ENCODE measurements at regions not wholly inside any gene's neighbourhood (a gene's known extent, or its start where the extent isn't known, plus 50 kb on each side); places are given as distances from the start of the nearest gene placed in this dataset.

- Mint-ChIP-seq H3K4me1 (ENCODE audit: low read depth, unreplicated experiment) (no peaks in the 10 kb centered on the region), H3K36me3 (ENCODE audit: unreplicated experiment) (no peaks in the 10 kb centered on the region), H3K9me3 (ENCODE audit: unreplicated experiment) (no peaks in the 10 kb centered on the region), H3K4me3 (ENCODE audit: unreplicated experiment) (no peak overlapping the region), H3K27ac (ENCODE audit: unreplicated experiment) (no peak overlapping the region), H3K27me3 (ENCODE audit: unreplicated experiment) (no peaks in the 10 kb centered on the region)
- no peak for DNase-seq
- TF ChIP-seq, protein P1, sequence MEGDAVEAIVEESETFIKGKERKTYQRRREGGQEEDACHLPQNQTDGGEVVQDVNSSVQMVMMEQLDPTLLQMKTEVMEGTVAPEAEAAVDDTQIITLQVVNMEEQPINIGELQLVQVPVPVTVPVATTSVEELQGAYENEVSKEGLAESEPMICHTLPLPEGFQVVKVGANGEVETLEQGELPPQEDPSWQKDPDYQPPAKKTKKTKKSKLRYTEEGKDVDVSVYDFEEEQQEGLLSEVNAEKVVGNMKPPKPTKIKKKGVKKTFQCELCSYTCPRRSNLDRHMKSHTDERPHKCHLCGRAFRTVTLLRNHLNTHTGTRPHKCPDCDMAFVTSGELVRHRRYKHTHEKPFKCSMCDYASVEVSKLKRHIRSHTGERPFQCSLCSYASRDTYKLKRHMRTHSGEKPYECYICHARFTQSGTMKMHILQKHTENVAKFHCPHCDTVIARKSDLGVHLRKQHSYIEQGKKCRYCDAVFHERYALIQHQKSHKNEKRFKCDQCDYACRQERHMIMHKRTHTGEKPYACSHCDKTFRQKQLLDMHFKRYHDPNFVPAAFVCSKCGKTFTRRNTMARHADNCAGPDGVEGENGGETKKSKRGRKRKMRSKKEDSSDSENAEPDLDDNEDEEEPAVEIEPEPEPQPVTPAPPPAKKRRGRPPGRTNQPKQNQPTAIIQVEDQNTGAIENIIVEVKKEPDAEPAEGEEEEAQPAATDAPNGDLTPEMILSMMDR (IDR thresholded peaks at IDR 0.05; ENCODE audit: partially characterized antibody, unreplicated experiment) = no peak
Observed at GRCh38 chr1:221816899-221817298, 75.0 kb upstream of the DUSP10 start.

DNA sequence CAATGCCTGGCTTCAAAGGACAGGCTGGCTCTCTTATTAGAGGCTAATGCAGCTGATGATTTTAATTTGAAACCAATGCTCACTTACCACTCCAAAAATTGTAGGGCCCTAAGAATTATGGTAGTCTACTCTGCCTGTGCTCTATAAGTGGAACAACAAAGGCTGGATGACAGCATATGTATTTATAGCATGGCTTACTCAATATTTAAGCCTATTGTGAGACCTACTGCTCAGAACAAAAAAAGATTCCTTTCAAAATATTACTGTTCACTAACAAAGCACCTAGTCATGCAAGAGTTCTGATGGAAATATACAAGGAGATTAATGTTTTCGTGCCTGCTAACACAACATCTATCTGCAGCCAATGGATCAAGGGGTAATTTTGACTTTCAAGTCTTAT is 73.8 kb upstream of the DUSP10 start:
- no peaks in the 10 kb centered on the region for H3K27me3 Mint-ChIP-seq (ENCODE audit: unreplicated experiment)
- no peaks in the 10 kb centered on the region for H3K9me3 Mint-ChIP-seq (ENCODE audit: unreplicated experiment)
- no peak overlapping the region for H3K4me3 Mint-ChIP-seq (ENCODE audit: unreplicated experiment)
- no peak for DNase-seq
- no peaks in the 10 kb centered on the region for H3K36me3 Mint-ChIP-seq (ENCODE audit: unreplicated experiment)
- no peaks in the 10 kb centered on the region for H3K4me1 Mint-ChIP-seq (ENCODE audit: low read depth, unreplicated experiment)
- TF ChIP-seq, protein P1 (IDR thresholded peaks at IDR 0.05; ENCODE audit: partially characterized antibody, unreplicated experiment) = no peak
- no peak overlapping the region for H3K27ac Mint-ChIP-seq (ENCODE audit: unreplicated experiment)

- TF ChIP-seq, protein P1 (IDR thresholded peaks at IDR 0.05; ENCODE audit: partially characterized antibody, unreplicated experiment) = no peak
- Mint-ChIP-seq H3K4me3 (ENCODE audit: unreplicated experiment) (no peak overlapping the region), H3K36me3 (ENCODE audit: unreplicated experiment) (no peaks in the 10 kb centered on the region), H3K9me3 (ENCODE audit: unreplicated experiment) (no peaks in the 10 kb centered on the region), H3K4me1 (ENCODE audit: low read depth, unreplicated experiment) (no peaks in the 10 kb centered on the region), H3K27ac (ENCODE audit: unreplicated experiment) (no peak overlapping the region), H3K27me3 (ENCODE audit: unreplicated experiment) (no peaks in the 10 kb centered on the region)
- DNase-seq = no peak
Observed at GRCh38 chr1:221813887-221814286, 72.0 kb upstream of the DUSP10 start.

DNA sequence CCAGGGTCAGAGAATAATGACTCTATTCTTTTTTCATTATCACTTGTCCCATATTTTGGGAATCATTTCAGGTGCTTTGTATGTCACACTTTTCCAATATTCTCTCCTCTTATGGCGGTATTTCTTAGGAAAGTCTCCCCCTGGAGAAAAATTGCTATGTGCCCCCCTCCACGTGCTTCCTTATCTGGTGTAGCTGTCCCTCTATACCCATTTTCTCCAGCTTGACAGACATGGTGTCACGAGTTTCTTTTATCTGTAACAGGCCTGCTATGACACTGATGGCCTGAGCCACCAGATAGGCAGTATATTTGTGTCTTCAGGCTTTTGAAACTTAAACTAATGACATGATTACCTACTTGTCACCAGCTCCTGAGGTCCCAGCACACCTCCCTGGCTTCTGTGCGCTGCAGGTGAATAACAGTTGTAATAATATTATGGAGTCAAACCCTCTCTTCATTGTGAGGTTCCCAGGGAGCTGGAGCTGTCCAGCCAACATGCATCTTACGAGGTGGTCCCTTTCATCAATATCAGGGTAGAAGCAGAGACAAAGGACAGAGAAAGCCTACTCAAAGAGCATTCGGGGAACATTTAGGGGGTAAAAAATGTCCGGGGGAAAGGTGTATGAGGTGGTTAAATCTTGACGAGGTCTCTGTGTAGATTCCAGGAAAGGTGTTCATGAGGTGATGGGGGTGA is 71.2 kb upstream of the DUSP10 start:
- DNase-seq = no peak
- Mint-ChIP-seq H3K4me3 (ENCODE audit: unreplicated experiment) (no peak overlapping the region), H3K4me1 (ENCODE audit: low read depth, unreplicated experiment) (no peaks in the 10 kb centered on the region), H3K27me3 (ENCODE audit: unreplicated experiment) (no peaks in the 10 kb centered on the region), H3K9me3 (ENCODE audit: unreplicated experiment) (no peaks in the 10 kb centered on the region), H3K27ac (ENCODE audit: unreplicated experiment) (no peak overlapping the region), H3K36me3 (ENCODE audit: unreplicated experiment) (no peaks in the 10 kb centered on the region)
- TF ChIP-seq, protein P1 (IDR thresholded peaks at IDR 0.05; ENCODE audit: partially characterized antibody, unreplicated experiment) = no peak

- Mint-ChIP-seq H3K9me3 (ENCODE audit: unreplicated experiment) (no peaks in the 10 kb centered on the region), H3K27ac (ENCODE audit: unreplicated experiment) (no peak overlapping the region), H3K27me3 (ENCODE audit: unreplicated experiment) (no peaks in the 10 kb centered on the region), H3K4me1 (ENCODE audit: low read depth, unreplicated experiment) (no peaks in the 10 kb centered on the region), H3K36me3 (ENCODE audit: unreplicated experiment) (no peaks in the 10 kb centered on the region), H3K4me3 (ENCODE audit: unreplicated experiment) (no peak overlapping the region)
- DNase-seq = no peak
- TF ChIP-seq, protein P1 (IDR thresholded peaks at IDR 0.05; ENCODE audit: partially characterized antibody, unreplicated experiment) = no peak
Observed at GRCh38 chr1:221812088-221812752, 70.3 kb upstream of the DUSP10 start.
